Retinal pigment epithelial cell (primary cell): ENCODE measurements at regions not wholly inside any gene's neighbourhood (a gene's known extent, or its start where the extent isn't known, plus 50 kb on each side); places are given as distances from the start of the nearest gene placed in this dataset.

Experiments used
- DNase-seq: peaks from one replicate; pipeline ENCODE4 v3.0.0-alpha.2; 2010; ENCODE audit warnings: low read depth
- H3K4me3 ChIP-seq: 2 replicates; pipeline ENCODE4 v1.5.1; 2011; ENCODE audit warnings: mild to moderate bottlenecking, low read length, control low read depth, moderate library complexity
- TF ChIP-seq, protein P1 (sequence below): conservative IDR thresholded peaks from 2 replicates; pipeline ENCODE4 v1.5.1; 2011; ENCODE audit warnings: low read depth, low read length, control low read depth, inconsistent platforms

DNA sequence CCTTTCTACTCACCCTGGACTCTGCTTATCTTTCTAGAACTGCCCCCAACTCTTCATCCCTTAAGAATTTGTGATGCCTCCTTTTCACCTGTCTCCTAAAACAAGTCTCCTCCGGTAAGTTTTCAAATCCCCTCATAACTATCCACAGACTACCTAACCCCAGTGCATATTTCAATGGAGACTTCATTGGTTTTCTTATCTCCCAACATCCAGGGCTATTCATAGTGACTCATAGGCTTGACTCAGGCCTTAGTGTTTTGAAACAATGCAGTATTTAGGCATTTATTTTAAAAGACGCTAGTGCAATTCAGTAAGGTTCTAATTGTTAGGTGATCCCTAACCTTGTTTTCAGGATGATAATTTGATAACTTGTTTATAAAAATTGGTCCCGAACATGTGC lies 399.2 kb downstream of the CPS1 start:
- DNase-seq = peak; percentile 60
- TF ChIP-seq, protein P1, sequence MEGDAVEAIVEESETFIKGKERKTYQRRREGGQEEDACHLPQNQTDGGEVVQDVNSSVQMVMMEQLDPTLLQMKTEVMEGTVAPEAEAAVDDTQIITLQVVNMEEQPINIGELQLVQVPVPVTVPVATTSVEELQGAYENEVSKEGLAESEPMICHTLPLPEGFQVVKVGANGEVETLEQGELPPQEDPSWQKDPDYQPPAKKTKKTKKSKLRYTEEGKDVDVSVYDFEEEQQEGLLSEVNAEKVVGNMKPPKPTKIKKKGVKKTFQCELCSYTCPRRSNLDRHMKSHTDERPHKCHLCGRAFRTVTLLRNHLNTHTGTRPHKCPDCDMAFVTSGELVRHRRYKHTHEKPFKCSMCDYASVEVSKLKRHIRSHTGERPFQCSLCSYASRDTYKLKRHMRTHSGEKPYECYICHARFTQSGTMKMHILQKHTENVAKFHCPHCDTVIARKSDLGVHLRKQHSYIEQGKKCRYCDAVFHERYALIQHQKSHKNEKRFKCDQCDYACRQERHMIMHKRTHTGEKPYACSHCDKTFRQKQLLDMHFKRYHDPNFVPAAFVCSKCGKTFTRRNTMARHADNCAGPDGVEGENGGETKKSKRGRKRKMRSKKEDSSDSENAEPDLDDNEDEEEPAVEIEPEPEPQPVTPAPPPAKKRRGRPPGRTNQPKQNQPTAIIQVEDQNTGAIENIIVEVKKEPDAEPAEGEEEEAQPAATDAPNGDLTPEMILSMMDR = no peak
- no peak overlapping the region for H3K4me3 ChIP-seq

DNA sequence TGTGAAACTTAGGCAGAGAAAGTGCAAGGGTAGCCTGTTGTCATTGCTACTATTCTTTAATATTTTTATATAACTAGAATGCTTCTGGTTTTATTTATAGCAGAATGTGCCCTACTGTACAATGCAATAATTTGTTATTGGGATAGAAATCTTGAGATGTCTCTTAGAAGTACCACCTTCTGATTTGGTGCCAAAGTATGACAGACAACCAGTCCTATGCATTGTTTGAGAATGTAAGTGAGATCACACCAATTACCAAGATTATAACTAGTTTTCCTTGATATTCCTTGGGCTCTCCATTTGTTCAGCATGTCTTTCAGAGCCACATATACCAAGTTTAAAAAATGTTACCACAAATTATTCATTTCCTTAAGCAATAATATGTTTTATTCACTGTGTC lies 399.7 kb downstream of the CPS1 start:
- H3K4me3 ChIP-seq = no peak overlapping the region
- peak; percentile 32 for DNase-seq
- TF ChIP-seq, protein P1 = no peak

DNA sequence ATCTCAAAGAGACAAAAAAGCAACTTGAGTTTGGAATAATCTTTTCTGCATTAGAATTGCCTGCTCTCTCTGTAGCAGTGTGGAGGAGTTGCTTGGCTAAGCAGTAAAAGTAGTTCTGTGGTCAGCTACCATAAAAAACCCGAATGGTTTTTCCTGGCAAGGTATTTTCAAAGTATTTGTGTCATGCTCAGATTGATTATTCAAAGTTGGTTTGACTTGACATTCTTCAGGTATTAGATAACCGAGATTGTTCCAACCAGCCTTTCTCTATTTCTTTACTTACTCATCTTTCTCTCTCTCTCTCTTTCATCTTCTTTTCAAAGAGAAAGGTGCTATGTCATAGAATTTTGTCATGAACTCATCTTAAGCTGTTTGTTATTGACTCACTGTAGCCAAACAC lies 404.9 kb downstream of the CPS1 start:
- H3K4me3 ChIP-seq = no peak overlapping the region
- TF ChIP-seq, protein P1 = no peak
- no peak for DNase-seq

DNA sequence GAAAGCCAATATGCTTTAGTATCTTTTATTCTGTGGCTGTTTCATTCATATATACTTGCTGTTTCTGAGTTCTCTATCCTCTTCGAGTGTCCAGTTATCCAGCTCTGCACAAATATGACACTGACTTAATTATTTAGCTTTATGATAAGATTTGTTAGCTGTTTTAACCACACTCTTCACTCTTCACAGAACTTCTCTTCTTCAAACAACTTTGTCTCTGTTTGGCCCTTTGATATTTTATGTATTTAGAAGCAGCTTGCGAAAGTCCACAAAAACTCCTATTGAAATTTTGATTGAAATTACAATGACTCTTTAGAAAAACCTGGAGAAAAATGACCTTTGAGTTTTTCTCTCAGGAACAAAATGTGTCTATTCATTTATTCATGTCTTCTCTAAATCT lies 407.0 kb downstream of the CPS1 start:
- no peak for DNase-seq
- no peak overlapping the region for H3K4me3 ChIP-seq
- TF ChIP-seq, protein P1 = no peak

DNA sequence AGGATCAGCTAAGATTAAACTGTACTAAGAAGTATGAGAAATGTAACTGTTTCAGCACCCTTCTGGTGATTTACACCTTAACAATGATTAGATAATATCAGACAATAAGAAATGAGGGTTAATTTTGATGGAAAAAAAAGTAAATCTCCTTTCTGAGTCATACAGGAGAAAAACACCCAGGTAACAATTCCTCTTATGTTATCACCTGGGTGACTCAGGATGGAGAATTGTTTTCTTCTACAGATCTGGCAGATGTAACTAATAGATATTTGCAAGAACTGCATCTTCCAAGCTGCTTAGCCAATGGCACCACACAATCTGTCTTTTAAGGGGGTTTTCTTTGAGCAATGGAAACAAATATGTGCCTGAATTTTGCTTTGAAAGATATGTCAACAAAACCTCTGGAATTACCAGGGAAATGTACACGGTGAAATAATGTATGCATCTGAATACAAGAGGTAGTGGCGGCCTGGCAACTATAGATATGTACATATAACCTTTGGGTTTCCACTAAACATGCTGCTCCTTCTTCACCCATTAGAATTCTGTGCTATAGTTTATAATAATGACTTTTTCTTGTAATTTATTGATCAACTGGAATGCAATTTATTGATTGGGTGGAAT lies 407.9 kb downstream of the CPS1 start:
- no peak for DNase-seq
- TF ChIP-seq, protein P1 = no peak
- no peak overlapping the region for H3K4me3 ChIP-seq

DNA sequence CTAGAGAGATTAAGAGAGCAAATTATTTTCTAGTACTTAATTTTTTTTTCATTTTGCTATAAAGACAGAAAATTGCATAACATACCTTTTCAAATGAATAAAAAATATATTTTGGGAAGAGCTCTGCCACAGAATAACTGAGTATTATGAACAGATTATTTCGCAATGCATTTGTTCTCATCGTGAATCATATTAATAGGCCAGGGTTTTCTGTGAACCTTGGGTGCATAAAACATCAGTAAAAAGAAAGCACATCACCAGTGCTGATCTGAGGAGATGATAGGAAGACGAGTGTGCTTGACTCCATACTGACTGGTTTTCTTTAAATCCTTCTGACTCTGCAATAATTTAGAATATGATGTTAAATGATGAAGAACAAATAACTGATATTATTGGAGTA lies 409.1 kb downstream of the CPS1 start:
- no peak for DNase-seq
- TF ChIP-seq, protein P1 = no peak
- H3K4me3 ChIP-seq = no peak overlapping the region

DNA sequence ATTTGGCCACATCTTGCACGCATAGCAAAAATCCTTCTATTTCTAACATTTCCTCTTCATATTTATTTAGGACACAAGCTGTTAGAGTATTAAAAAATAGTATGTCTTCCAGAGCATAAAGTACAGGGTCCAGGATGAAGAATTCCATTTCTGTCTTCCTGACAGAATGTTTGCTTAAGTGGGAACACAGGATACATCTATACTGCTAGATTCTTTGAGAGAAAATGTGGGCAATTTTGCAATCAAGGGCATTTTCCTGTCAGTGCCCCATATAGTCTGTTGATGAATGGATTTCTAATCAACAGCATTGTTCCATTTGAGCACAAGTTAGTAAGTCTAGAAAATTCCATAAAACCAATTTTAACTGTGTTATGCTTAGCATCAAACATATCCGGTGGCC lies 409.9 kb downstream of the CPS1 start:
- no peak overlapping the region for H3K4me3 ChIP-seq
- TF ChIP-seq, protein P1 = no peak
- no peak for DNase-seq
